ENCODE measurements at regions not wholly inside any gene's neighbourhood (a gene's known extent, or its start where the extent isn't known, plus 50 kb on each side); places are given as distances from the start of the nearest gene placed in this dataset.

- TF ChIP-seq CHD7 (IDR thresholded peaks at IDR 0.05; ENCODE audit: insufficient replicate concordance, low read length): no peak
- TF ChIP-seq SIRT6 (IDR thresholded peaks at IDR 0.05; ENCODE audit: low read length): no peak
Observed at GRCh38 chr7:46542076-46542475, 621.0 kb upstream of the IGFBP3 start (continued).

Data from H1 (cell line).